Forelimb muscle (tissue), 1 donor: ENCODE measurements at regions not wholly inside any gene's neighbourhood (a gene's known extent, or its start where the extent isn't known, plus 50 kb on each side); places are given as distances from the start of the nearest gene placed in this dataset.

Experiments used
- DNase-seq: peaks from one replicate; pipeline ENCODE4 v3.0.0-alpha.2; 2013; ENCODE audit warnings: low read depth

GRCh38 chr2:8565399-8566154 lies 116.3 kb upstream of the ID2 start:
- DNase-seq, result no peak

GRCh38 chr2:8566155-8566670 lies 115.6 kb upstream of the ID2 start:
- no peak for DNase-seq

- no peak for DNase-seq
Observed at GRCh38 chr2:8566774-8567468, 114.9 kb upstream of the ID2 start.

GRCh38 chr2:8567469-8568260 lies 114.2 kb upstream of the ID2 start:
- no peak for DNase-seq

GRCh38 chr2:8568543-8569302 lies 113.1 kb upstream of the ID2 start:
- DNase-seq, result no peak

- DNase-seq, result no peak
Observed at GRCh38 chr2:8569332-8569930, 112.4 kb upstream of the ID2 start.

- no peak for DNase-seq
Observed at GRCh38 chr2:8570637-8571036, 111.2 kb upstream of the ID2 start.

- no peak for DNase-seq
Observed at GRCh38 chr2:8571301-8571791, 110.5 kb upstream of the ID2 start.

- no peak for DNase-seq
Observed at GRCh38 chr2:8571792-8572499, 109.9 kb upstream of the ID2 start.

- no peak for DNase-seq
Observed at GRCh38 chr2:8572712-8573233, 109.1 kb upstream of the ID2 start.

- DNase-seq, result no peak
Observed at GRCh38 chr2:8573234-8573941, 108.5 kb upstream of the ID2 start.

GRCh38 chr2:8573942-8574195 lies 108.0 kb upstream of the ID2 start:
- DNase-seq, result no peak

- DNase-seq, result no peak
Observed at GRCh38 chr2:8574196-8575037, 107.4 kb upstream of the ID2 start.

GRCh38 chr2:8575038-8575833 lies 106.6 kb upstream of the ID2 start:
- no peak for DNase-seq

- DNase-seq, result no peak
Observed at GRCh38 chr2:8575834-8576423, 105.9 kb upstream of the ID2 start.

GRCh38 chr2:8576525-8577167 lies 105.2 kb upstream of the ID2 start:
- no peak for DNase-seq

- no peak for DNase-seq
Observed at GRCh38 chr2:8577573-8577972, 104.3 kb upstream of the ID2 start.
